H9 (cell line): ENCODE measurements at regions not wholly inside any gene's neighbourhood (a gene's known extent, or its start where the extent isn't known, plus 50 kb on each side); places are given as distances from the start of the nearest gene placed in this dataset.

Source experiments
- DNase-seq: peaks from one replicate; pipeline ENCODE4 v3.0.0-alpha.2; 2017
- H2AFZ ChIP-seq: one replicate; pipeline ENCODE4 v1.6.1; 2013; ENCODE audit warnings: mild to moderate bottlenecking, low read length, control low read depth, moderate library complexity
- H2AK5ac ChIP-seq: 2 replicates; pipeline ENCODE4 v1.6.1; 2013; ENCODE audit warnings: low read length, control low read depth, mixed read lengths; ENCODE audit not compliant: insufficient read length
- H2BK120ac ChIP-seq: one replicate; pipeline ENCODE4 v1.6.1; 2013; ENCODE audit warnings: low read depth, mild to moderate bottlenecking, low read length, control low read depth, inconsistent platforms; ENCODE audit not compliant: poor library complexity, severe bottlenecking
- H2BK12ac ChIP-seq: 2 replicates; pipeline ENCODE4 v1.6.1; 2013; ENCODE audit warnings: low read length, control low read depth, mixed read lengths, low read depth; ENCODE audit not compliant: insufficient read length
- H2BK15ac ChIP-seq: 2 replicates; pipeline ENCODE4 v1.6.1; 2013; ENCODE audit warnings: low read depth, low read length, control low read depth
- H2BK20ac ChIP-seq: one replicate; pipeline ENCODE4 v1.6.1; 2013; ENCODE audit warnings: low read depth, mild to moderate bottlenecking, low read length, control low read depth, inconsistent platforms; ENCODE audit not compliant: poor library complexity, severe bottlenecking
- H2BK5ac ChIP-seq: 2 replicates; pipeline ENCODE4 v1.6.1; 2013; ENCODE audit warnings: low read length, control low read depth, mixed read lengths; ENCODE audit not compliant: insufficient read length
- H3K14ac ChIP-seq: 2 replicates; pipeline ENCODE4 v1.6.1; 2013; ENCODE audit warnings: low read length, control low read depth; ENCODE audit not compliant: insufficient read depth
- H3K18ac ChIP-seq: 2 replicates; pipeline ENCODE4 v1.6.1; 2013; ENCODE audit warnings: low read depth, mild to moderate bottlenecking, mixed read lengths, low read length, control low read depth; ENCODE audit not compliant: insufficient read length
- H3K23ac ChIP-seq: 2 replicates; pipeline ENCODE4 v1.6.1; 2013; ENCODE audit warnings: low read length, control low read depth, mixed read lengths, low read depth; ENCODE audit not compliant: insufficient read length
- H3K23me2 ChIP-seq: 2 replicates; pipeline ENCODE4 v1.6.1; 2013; ENCODE audit warnings: low read depth, mild to moderate bottlenecking, mixed read lengths, low read length, control low read depth; ENCODE audit not compliant: insufficient read length, poor library complexity, severe bottlenecking
- H3K27ac ChIP-seq: 2 replicates; pipeline ENCODE4 v1.5.1; 2013; ENCODE audit warnings: low read length, control low read depth, mixed read lengths, low read depth; ENCODE audit not compliant: insufficient read length
- H3K27me3 ChIP-seq: 2 replicates; pipeline ENCODE4 v1.6.1; 2013; ENCODE audit warnings: low read length, control low read depth, inconsistent platforms; ENCODE audit not compliant: insufficient read depth
- H3K4ac ChIP-seq: 2 replicates; pipeline ENCODE4 v1.6.1; 2013; ENCODE audit warnings: low read depth, mild to moderate bottlenecking, control low read depth, inconsistent platforms, low read length, moderate library complexity
- H3K4me1 ChIP-seq: 2 replicates; pipeline ENCODE4 v1.6.1; 2013; ENCODE audit warnings: low read length, control low read depth, inconsistent platforms; ENCODE audit not compliant: insufficient read depth
- H3K4me2 ChIP-seq: 2 replicates; pipeline ENCODE4 v1.6.1; 2013; ENCODE audit warnings: low read length, control low read depth, mixed read lengths; ENCODE audit not compliant: insufficient read length, insufficient read depth
- H3K56ac ChIP-seq: 2 replicates; pipeline ENCODE4 v1.6.1; 2013; ENCODE audit warnings: low read depth, mild to moderate bottlenecking, mixed read lengths, low read length, control low read depth; ENCODE audit not compliant: insufficient read length
- H3K79me1 ChIP-seq: 2 replicates; pipeline ENCODE4 v1.6.1; 2013; ENCODE audit warnings: low read depth, mild to moderate bottlenecking, moderate library complexity, low read length, control low read depth, inconsistent platforms; ENCODE audit not compliant: insufficient read depth, poor library complexity, severe bottlenecking
- H3K79me2 ChIP-seq: 2 replicates; pipeline ENCODE4 v1.6.1; 2013; ENCODE audit warnings: low read length, control low read depth, inconsistent platforms; ENCODE audit not compliant: insufficient read depth
- H3K9ac ChIP-seq: 2 replicates; pipeline ENCODE4 v1.6.1; 2013; ENCODE audit warnings: low read length, control low read depth, mixed read lengths; ENCODE audit not compliant: insufficient read length; ENCODE audit errors: extremely low read depth
- H3K9me3 ChIP-seq: one replicate; pipeline ENCODE4 v1.6.1; 2013; ENCODE audit warnings: low read depth, low read length, inconsistent platforms; ENCODE audit not compliant: control insufficient read depth
- H3T11ph ChIP-seq: one replicate; pipeline ENCODE4 v1.6.1; 2013; ENCODE audit warnings: mild to moderate bottlenecking, low read length, control low read depth, inconsistent platforms
- H4K20me1 ChIP-seq: one replicate; pipeline ENCODE4 v1.6.1; 2013; ENCODE audit not compliant: control insufficient read depth, insufficient read length, insufficient read depth
- H4K5ac ChIP-seq: 2 replicates; pipeline ENCODE4 v1.6.1; 2013; ENCODE audit warnings: low read depth, mild to moderate bottlenecking, mixed read lengths, low read length, control low read depth; ENCODE audit not compliant: insufficient read length
- H4K8ac ChIP-seq: replicated peaks from 2 replicates; pipeline ENCODE4 v1.6.1; 2013; ENCODE audit warnings: low read length, control low read depth, mixed read lengths, low read depth; ENCODE audit not compliant: insufficient read length
- H4K91ac ChIP-seq: 2 replicates; pipeline ENCODE4 v1.6.1; 2013; ENCODE audit warnings: low read depth, mild to moderate bottlenecking, moderate library complexity, mixed read lengths, low read length, control low read depth; ENCODE audit not compliant: insufficient read length
- H3K27ac Mint-ChIP-seq, 3 experiments: 2 replicates in 2 of 3; 3 replicates in 1 of 3; pipeline ENCODE4 v1.8.0; 2020 to 2021; ENCODE audit warnings: mixed read lengths in 3 of 3, mild to moderate bottlenecking in 1 of 3, moderate library complexity in 1 of 3
- H3K27me3 Mint-ChIP-seq: 2 replicates; pipeline ENCODE4 v1.8.0; 2021; ENCODE audit warnings: low read depth, mild to moderate bottlenecking, moderate library complexity, mixed read lengths
- H3K36me3 Mint-ChIP-seq, 3 experiments: 2 replicates in 2 of 3; 3 replicates in 1 of 3; pipeline ENCODE4 v1.8.0; 2020 to 2021; ENCODE audit warnings: low read depth in 3 of 3, mixed read lengths in 3 of 3; ENCODE audit not compliant: insufficient read depth in 1 of 3
- H3K4me1 Mint-ChIP-seq, 2 experiments: 2 replicates each; pipeline ENCODE4 v1.8.0; 2020; ENCODE audit warnings: mixed read lengths in 2 of 2
- H3K4me3 Mint-ChIP-seq, 2 experiments: 2 replicates in 1 of 2; 3 replicates in 1 of 2; pipeline ENCODE4 v1.8.0; 2020 to 2021; ENCODE audit warnings: mild to moderate bottlenecking in 2 of 2, mixed read lengths in 2 of 2, moderate library complexity in 1 of 2
- H3K9me3 Mint-ChIP-seq, 2 experiments: 2 replicates in 1 of 2; 3 replicates in 1 of 2; pipeline ENCODE4 v1.8.0; 2020; ENCODE audit warnings: mild to moderate bottlenecking in 2 of 2, mixed read lengths in 2 of 2, moderate library complexity in 1 of 2
- CTCF ChIP-seq: fragments of 200-600 bp; sonication (generic); conservative IDR thresholded peaks from 3 replicates; pipeline ENCODE4 v1.8.0; 2021; ENCODE audit warnings: antibody characterized with exemption, mild to moderate bottlenecking
- WGBS: extraction: QIAGEN DNeasy Blood & Tissue Kit; methylation state at CpG from one replicate; pipeline ENCODE4 v1.1.7; 2013; ENCODE audit warnings: missing lambda C conversion rate, low lambda C conversion rate, mixed read lengths; ENCODE audit not compliant: insufficient read length; ENCODE audit errors: extremely low coverage; 5-methylcytosine and 5-hydroxymethylcytosine counted together

GRCh38 chr7:51606601-51607154, 290.1 kb upstream of the COBL start:
- Histone ChIP-seq H3K27me3 (no peaks in the 10 kb centered on the region), H3K27ac (no peak overlapping the region), H4K5ac (no peak overlapping the region), H3K79me2 (no peaks in the 10 kb centered on the region), H2BK15ac (no peak overlapping the region), H3K9me3 (no peaks in the 10 kb centered on the region), H2BK20ac (no peak overlapping the region), H2AK5ac (no peak overlapping the region), H2BK120ac (no peak overlapping the region), H3K4ac (no peak overlapping the region), H3K4me2 (no peak overlapping the region), H2AFZ (no peak overlapping the region), H4K20me1 (no peaks in the 10 kb centered on the region), H2BK5ac (no peak overlapping the region), H3K9ac (no peak overlapping the region), H4K91ac (no peak overlapping the region), H3K23me2 (no peaks in the 10 kb centered on the region), H2BK12ac (no peak overlapping the region), H3K14ac (no peak overlapping the region), H3T11ph (no peak overlapping the region), H3K23ac (no peak overlapping the region), H3K79me1 (no peaks in the 10 kb centered on the region), H3K18ac (no peak overlapping the region), H3K4me1 (no peaks in the 10 kb centered on the region), H4K8ac (no peak overlapping the region), H3K56ac (no peak overlapping the region)
- no CpG with 5 or more reads among the region's 17 CpGs for WGBS
- no peak overlapping the region for H3K4me3 Mint-ChIP-seq
- peaks cover 0 to 2% of the 10 kb centered on the region in 2 experiments; a peak in 2 of 5 replicates for H3K9me3 Mint-ChIP-seq
- peaks cover under 1 to 3% of the 10 kb centered on the region in 2 experiments; a peak in 3 of 4 replicates for H3K4me1 Mint-ChIP-seq
- no peak for DNase-seq
- 0 out of 2 replicates have a peak, but pooled peaks cover 2% of the 10 kb centered on the region for H3K27me3 Mint-ChIP-seq
- no peak for TF ChIP-seq CTCF
- H3K36me3 Mint-ChIP-seq = no peaks in the 10 kb centered on the region; a peak in 1 of 7 replicates
- H3K27ac Mint-ChIP-seq = no peak overlapping the region
